Right renal cortex interstitium (tissue), 3 donors: ENCODE measurements at regions not wholly inside any gene's neighbourhood (a gene's known extent, or its start where the extent isn't known, plus 50 kb on each side); places are given as distances from the start of the nearest gene placed in this dataset.
"Not testable (repeated sequence)": the region's sequence is repeated elsewhere in the genome, so short reads cannot be mapped to it uniquely, and the experiment has no call there.

ENCODE experiments used
- DNase-seq, 3 donors: peaks; one replicate each; pipeline ENCODE4 v3.0.0-alpha.2; 2013; ENCODE audit warnings: low read depth in 3 of 3, low spot score in 2 of 3

DNA sequence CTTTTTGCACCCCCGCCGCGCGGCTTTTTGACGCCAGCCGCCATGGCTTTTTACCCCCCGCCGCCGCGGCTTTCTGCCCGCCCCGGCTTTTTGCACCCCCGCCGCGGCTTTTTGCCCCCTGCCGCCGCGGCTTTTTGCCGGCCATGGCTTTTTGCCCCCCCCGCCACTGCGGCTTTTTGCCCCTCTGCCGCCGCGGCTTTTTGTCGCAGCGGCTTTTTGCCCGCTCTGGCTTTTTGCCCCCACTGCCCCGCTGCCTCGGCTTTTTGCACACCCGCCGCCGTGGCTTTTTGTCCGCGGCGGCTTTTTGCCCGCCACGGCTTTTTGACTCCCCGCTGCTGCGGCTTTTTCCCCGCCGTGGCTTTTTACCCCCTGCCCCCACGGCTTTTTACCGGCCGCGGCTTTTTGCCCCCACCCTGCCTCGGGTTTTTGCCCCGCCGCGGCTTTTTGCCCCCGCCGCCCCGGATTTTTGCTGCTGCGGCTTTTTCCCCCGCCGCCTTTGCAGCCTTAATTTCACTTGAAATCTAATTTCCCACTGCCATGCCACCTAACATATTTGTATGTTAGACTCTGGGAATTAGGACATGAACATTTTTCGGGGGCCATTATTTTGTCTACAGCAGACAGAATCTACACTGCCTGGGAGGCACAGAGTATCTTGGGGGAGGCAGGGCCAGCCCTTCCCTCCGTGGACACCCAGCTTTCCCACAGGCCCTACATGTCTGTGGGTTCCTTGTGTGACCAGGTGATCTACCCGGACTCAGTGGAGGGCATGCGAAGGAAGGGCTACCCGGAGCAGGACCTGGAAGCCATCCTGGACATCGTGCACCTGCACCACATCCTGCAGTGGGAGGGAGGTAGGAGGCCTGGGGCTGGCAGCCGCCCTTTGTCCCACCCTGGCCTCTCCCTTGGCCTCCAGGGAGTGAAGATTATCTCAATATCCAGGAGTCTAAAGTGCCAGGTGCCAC lies 3031.0 kb upstream of the TEKT4 start:
- no peak for DNase-seq

GRCh38 chr2:91842264-91842663 lies 3029.0 kb upstream of the TEKT4 start:
- not testable (repeated sequence) for DNase-seq

GRCh38 chr2:91842913-91843312 lies 3028.3 kb upstream of the TEKT4 start:
- not testable (repeated sequence) for DNase-seq

DNA sequence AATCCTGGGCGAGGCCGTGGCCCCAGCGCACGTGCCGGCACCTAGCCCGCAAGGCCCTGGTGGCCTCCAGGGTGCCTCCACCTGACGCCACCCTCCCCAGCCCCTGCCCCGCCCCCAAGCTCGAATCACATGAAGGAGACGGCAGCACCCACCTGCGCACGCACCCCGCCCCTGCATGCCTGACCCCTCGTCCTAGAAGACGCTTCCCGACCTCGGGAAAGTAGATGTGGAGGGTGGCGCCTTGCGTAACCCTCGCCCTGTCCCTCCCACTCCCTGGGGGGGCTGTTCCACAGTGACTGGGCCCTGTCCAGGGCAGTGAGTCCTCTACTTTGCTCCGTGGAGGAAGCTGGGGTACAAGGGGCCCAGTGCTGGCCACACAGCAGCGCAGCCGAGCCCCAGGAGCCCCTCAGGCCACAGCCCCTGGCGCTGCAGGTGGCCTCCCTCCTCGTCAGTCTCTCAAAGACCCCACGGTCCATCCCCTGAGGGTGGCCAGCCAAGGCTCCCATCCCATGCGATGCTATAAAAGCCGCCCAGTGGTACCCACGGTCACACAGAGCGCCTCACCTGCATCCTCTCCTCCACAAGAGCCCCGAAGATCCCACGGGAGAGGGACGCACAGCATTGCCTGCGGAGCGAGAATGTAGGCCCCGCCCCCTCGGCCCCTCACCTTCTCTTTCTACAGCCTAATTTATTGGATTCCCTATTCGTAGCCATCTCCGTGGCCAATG lies 3027.3 kb upstream of the TEKT4 start:
- not testable (repeated sequence) for DNase-seq

DNA sequence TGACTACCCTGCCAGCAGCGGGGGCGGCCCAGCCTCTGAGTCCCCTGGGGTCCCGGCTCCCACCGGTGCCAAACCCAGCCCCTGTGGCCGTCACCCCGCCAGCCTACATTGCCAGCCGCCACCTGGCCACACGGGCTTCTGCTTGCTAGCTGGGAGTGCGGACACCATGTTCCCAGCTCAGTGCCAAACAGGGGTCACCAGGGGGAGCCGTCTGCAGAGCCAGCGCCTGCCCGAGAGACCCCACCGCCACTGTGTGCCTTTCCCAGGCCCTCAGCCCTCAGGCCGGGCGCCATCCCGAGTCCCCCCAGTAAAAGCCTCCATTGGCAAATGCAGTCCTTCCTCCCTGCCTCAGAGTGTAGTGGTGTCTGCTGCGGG lies 3026.8 kb upstream of the TEKT4 start:
- DNase-seq: not testable (repeated sequence)

GRCh38 chr2:91846388-91846787 lies 3024.8 kb upstream of the TEKT4 start:
- DNase-seq: not testable (repeated sequence)

DNA sequence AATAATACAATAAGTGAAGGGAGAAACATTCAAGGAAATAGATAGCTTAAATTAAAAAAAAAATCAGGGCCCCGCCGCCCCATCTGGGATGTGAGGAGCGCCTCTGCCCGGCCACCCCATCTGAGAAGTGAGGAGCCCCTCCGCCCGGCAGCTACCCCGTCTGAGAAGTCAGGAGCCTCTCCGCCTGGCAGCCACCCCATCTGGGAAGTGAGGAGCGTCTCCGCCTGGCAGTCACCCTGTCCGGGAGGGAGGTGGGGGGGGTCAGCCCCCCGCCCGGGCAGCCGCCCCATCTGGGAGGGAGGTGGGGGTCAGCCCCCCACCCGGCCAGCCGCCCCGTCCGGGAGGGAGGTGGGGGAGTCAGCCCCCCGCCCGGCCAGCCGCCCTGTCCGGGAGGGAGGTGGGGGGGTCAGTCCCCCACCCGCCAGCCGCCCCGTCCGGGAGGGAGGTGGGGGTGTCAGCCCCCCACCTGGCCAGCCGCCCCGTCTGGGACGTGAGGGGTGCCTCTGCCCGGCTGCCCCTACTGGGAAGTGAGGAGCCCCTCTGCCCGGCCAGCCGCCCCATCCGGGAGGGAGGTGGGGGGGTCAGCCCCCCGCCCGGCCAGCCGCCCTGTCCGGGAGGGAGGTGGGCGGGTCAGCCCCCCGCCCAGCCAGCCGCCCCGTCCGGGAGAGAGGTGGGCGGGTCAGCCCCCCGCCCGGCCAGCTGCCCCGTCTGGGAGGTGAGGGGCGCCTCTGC lies 3019.4 kb upstream of the TEKT4 start:
- not testable (repeated sequence) for DNase-seq

- DNase-seq: not testable (repeated sequence)
Observed at GRCh38 chr2:91856971-91857370, 3014.3 kb upstream of the TEKT4 start.

GRCh38 chr2:91857711-91858110 lies 3013.5 kb upstream of the TEKT4 start:
- DNase-seq: not testable (repeated sequence)

GRCh38 chr2:91871716-91872115 lies 2999.5 kb upstream of the TEKT4 start:
- DNase-seq: not testable (repeated sequence)

DNA sequence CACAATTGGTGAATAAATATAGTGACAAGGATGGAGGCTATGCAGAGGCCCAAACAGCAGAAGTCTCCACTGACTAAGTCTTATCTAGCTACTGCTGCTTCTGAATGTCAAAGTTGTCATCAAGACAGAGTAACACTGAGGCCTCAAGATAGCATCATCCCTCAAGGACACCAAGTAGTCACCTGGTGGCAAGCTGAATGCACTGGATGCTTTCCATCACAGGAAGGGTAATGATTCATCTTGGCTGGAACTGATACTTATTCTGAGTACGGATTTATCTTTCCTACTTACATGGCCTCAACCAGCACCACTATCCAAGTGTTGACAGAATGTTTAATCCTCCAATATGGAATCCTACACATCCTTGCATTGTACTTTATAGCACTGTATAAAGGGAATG lies 2997.8 kb upstream of the TEKT4 start:
- DNase-seq: not testable (repeated sequence)

DNA sequence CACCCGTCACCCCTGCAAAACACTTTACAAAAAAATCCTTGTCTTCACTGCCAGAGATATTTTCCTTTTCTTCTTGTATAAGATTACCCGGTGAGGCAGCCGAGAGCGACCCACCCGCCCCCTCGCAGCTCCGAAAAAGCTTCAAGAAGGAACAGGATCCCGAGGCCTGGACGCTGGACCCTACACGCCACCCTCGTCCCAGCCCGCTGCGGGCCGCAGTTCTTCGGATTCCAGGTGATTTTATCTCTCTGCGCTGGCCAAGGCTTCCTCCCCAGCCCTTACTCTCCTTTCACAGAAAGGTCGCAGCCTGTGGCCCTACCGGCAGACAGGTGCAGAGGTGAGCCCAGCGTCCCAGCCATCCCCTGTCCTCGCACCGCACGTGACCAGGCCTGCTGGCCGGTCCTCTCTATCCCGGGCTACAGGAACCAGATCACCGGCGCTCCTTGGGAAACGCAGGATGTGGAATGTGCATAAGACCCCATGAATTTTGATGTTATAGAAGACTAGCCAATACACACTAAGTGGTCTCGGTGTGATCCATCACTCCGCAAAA lies 2993.5 kb upstream of the TEKT4 start:
- DNase-seq: not testable (repeated sequence)

DNA sequence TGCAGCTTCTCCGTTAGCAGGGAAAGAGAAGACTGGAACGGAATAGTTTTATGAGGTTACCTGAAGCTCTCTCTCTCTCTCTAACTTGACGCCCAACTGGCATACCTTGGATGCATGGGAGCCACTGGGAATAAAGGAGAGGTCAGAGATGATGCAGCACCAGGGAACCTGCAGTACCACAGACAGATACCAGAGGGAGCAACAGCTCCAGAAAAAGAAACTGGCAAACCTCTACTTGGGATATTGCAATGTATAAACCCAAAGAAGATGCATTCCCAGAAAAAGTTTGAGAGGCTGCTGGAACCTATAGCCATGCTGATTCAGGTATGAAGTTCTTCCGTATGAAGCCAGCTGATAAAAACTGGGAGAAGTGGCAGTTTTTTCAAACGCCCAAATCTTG lies 2976.1 kb upstream of the TEKT4 start:
- not testable (repeated sequence) for DNase-seq

- DNase-seq: not testable (repeated sequence)
Observed at GRCh38 chr2:91917602-91918001, 2953.6 kb upstream of the TEKT4 start.
